ENCODE measurements at regions not wholly inside any gene's neighbourhood (a gene's known extent, or its start where the extent isn't known, plus 50 kb on each side); places are given as distances from the start of the nearest gene placed in this dataset.

- TF ChIP-seq CTCF (IDR thresholded peaks at IDR 0.05) (no peak), POLR2A (IDR thresholded peaks at IDR 0.05) (no peak)
Observed at GRCh38 chr5:159849437-159850083, 66.7 kb upstream of the ADRA1B start.
